Subcutaneous abdominal adipose tissue (tissue), 5 donors: ENCODE measurements at regions not wholly inside any gene's neighbourhood (a gene's known extent, or its start where the extent isn't known, plus 50 kb on each side); places are given as distances from the start of the nearest gene placed in this dataset.

ENCODE experiments used
- H3K27ac ChIP-seq: one replicate; pipeline ENCODE4 v1.7.0; 2013; ENCODE audit warnings: low read depth, mild to moderate bottlenecking, inconsistent platforms, low read length, moderate library complexity
- H3K27me3 ChIP-seq, 5 donors: one replicate each; pipeline ENCODE4 v1.7.0; 2013; ENCODE audit warnings: low read length in 5 of 5, inconsistent platforms in 1 of 5; ENCODE audit not compliant: control insufficient read depth in 5 of 5, insufficient read depth in 4 of 5
- H3K36me3 ChIP-seq, 5 donors: one replicate each; pipeline ENCODE4 v1.7.0; 2013; ENCODE audit warnings: low read length in 5 of 5; ENCODE audit not compliant: control insufficient read depth in 5 of 5, insufficient read depth in 5 of 5
- H3K4me1 ChIP-seq, 5 donors: one replicate each; pipeline ENCODE4 v1.7.0; 2013; ENCODE audit warnings: low read length in 5 of 5, mild to moderate bottlenecking in 3 of 5, moderate library complexity in 1 of 5; ENCODE audit not compliant: control insufficient read depth in 5 of 5, insufficient read depth in 5 of 5
- H3K4me3 ChIP-seq, 5 donors: one replicate each; pipeline ENCODE4 v1.7.0; 2013; ENCODE audit warnings: low read length in 5 of 5, low read depth in 1 of 5
- H3K9ac ChIP-seq, 5 donors: one replicate each; pipeline ENCODE4 v1.7.0; 2013; ENCODE audit warnings: low read length in 5 of 5, mild to moderate bottlenecking in 4 of 5, moderate library complexity in 3 of 5
- H3K9me3 ChIP-seq, 5 donors: one replicate each; pipeline ENCODE4 v1.7.0; 2013; ENCODE audit warnings: low read length in 5 of 5; ENCODE audit not compliant: control insufficient read depth in 5 of 5
- donor health status: healthy.
- donor health status: healthy.
- donor health status: healthy.
- donor health status: healthy.
- donor health status: healthy.

GRCh38 chr14:101634202-101634849 is 73.0 kb downstream of the DIO3 start:
- Histone ChIP-seq H3K27me3 (no peaks in the 10 kb centered on the region), H3K9ac (no peak overlapping the region), H3K4me1 (peaks cover 0 to 9% (median 3%) of the 10 kb centered on the region in 5 donors), H3K4me3 (no peak overlapping the region), H3K9me3 (no peaks in the 10 kb centered on the region), H3K36me3 (no peaks in the 10 kb centered on the region), H3K27ac (no peak overlapping the region)

GRCh38 chr14:101634850-101635748 is 73.8 kb downstream of the DIO3 start:
- H3K4me3 ChIP-seq = no peak overlapping the region
- H3K4me1 ChIP-seq = peaks cover 0 to 14% (median 3%) of the 10 kb centered on the region in 5 donors
- H3K36me3 ChIP-seq = no peaks in the 10 kb centered on the region
- H3K27ac ChIP-seq = no peak overlapping the region
- H3K9ac ChIP-seq = no peak overlapping the region
- no peaks in the 10 kb centered on the region for H3K27me3 ChIP-seq
- H3K9me3 ChIP-seq = no peaks in the 10 kb centered on the region

DNA sequence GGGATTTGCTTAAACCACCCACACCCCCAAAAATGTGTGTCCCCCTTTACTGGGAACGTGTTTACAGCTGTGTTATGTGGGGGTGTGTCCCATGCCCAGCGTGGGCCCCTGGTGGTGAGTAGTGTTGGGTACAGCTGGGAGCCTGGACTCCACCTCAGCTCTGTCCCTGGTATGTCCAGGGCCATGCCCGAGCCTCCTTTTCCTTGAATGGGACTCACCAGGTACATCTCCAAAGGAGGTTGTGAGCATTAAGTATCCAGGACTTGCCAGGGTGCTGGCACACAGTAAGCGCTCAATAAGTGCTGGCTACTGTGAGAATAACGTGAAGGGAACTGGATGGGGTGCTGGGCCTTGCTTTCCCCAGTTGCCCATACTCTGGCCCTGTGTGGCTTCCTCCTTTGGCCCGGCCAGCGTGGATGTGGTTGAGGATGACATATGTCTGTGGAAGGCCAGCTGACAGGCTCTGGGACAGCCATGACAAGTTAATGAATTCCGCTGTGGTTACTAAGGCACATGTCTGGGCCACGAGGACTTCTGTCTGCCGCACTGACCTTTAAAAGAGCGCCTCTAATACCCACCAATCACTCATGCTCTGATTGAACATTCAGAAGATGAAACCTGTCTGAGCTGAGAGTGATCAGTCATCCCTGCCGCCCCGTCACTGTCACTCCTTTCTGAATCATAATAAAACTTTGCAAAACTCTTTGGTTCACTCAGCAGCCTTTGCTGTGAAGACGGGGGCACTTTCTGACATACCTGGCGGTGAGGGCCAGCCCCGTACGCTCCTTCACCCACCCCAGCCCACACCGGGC is 74.7 kb downstream of the DIO3 start:
- H3K36me3 ChIP-seq = no peaks in the 10 kb centered on the region
- H3K4me1 ChIP-seq = peaks cover 0 to 16% (median 3%) of the 10 kb centered on the region in 5 donors
- no peak overlapping the region for H3K4me3 ChIP-seq
- H3K9me3 ChIP-seq = no peaks in the 10 kb centered on the region
- no peak overlapping the region for H3K27ac ChIP-seq
- no peaks in the 10 kb centered on the region for H3K27me3 ChIP-seq
- no peak overlapping the region for H3K9ac ChIP-seq

- Histone ChIP-seq H3K4me1 (peaks cover 0 to 16% (median 3%) of the 10 kb centered on the region in 5 donors), H3K4me3 (no peak overlapping the region), H3K36me3 (no peaks in the 10 kb centered on the region), H3K9me3 (peaks cover 3 to 11% (median 5%) of the 10 kb centered on the region in 5 donors), H3K27ac (no peak overlapping the region), H3K27me3 (no peaks in the 10 kb centered on the region), H3K9ac (no peak overlapping the region)
These were observed 78.0 kb downstream of the DIO3 start for GRCh38 chr14:101639241-101639833.

DNA sequence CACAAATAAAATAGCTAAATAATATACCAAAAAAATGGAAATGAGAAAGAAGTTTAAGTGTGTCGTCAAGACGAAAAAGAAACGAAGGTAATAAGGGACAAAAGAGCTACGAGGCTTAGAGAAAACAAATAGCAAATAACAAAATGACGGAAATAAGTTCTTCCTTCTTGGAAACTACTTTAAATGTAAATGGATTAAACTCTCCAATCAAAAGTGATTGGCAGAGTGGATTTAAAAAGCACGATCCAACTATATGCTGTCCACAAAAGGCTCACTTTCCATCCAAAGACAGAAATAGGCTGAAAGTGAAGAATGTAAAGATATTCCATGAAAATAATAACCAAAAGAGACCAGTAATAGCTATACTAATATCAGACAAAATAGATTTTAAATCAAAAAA is 82.4 kb downstream of the DIO3 start:
- Histone ChIP-seq H3K9me3 (peaks cover 5 to 16% (median 9%) of the 10 kb centered on the region in 5 donors), H3K36me3 (no peaks in the 10 kb centered on the region), H3K9ac (no peak overlapping the region), H3K4me1 (peaks cover 0 to 10% (median 3%) of the 10 kb centered on the region in 5 donors), H3K27me3 (no peaks in the 10 kb centered on the region), H3K27ac (no peak overlapping the region), H3K4me3 (no peak overlapping the region)

- Histone ChIP-seq H3K4me3 (no peak overlapping the region), H3K27ac (no peak overlapping the region), H3K9ac (no peak overlapping the region), H3K9me3 (peaks cover 0 to 2% (median 0%) of the 10 kb centered on the region in 5 donors), H3K4me1 (no peaks in the 10 kb centered on the region), H3K27me3 (peaks cover 0 to 7% (median 0%) of the 10 kb centered on the region in 5 donors), H3K36me3 (no peaks in the 10 kb centered on the region)
These were observed 92.8 kb downstream of the DIO3 start for GRCh38 chr14:101654051-101654450.

GRCh38 chr14:101657372-101657771 is 96.1 kb downstream of the DIO3 start:
- peaks cover 0 to 7% (median 0%) of the 10 kb centered on the region in 5 donors for H3K27me3 ChIP-seq
- no peak overlapping the region for H3K9ac ChIP-seq
- H3K9me3 ChIP-seq = no peaks in the 10 kb centered on the region
- no peak overlapping the region for H3K27ac ChIP-seq
- H3K4me1 ChIP-seq = no peaks in the 10 kb centered on the region
- H3K4me3 ChIP-seq = no peak overlapping the region
- H3K36me3 ChIP-seq = no peaks in the 10 kb centered on the region

- H3K4me1 ChIP-seq = no peaks in the 10 kb centered on the region
- no peaks in the 10 kb centered on the region for H3K36me3 ChIP-seq
- peaks cover 5 to 10% (median 6%) of the 10 kb centered on the region in 5 donors for H3K27me3 ChIP-seq
- H3K9ac ChIP-seq = no peak overlapping the region
- no peak overlapping the region for H3K4me3 ChIP-seq
- peaks cover 0 to 11% (median 5%) of the 10 kb centered on the region in 5 donors for H3K9me3 ChIP-seq
- H3K27ac ChIP-seq = no peak overlapping the region
These were observed 95.9 kb upstream of the PPP2R5C start for GRCh38 chr14:101665478-101666078.

DNA sequence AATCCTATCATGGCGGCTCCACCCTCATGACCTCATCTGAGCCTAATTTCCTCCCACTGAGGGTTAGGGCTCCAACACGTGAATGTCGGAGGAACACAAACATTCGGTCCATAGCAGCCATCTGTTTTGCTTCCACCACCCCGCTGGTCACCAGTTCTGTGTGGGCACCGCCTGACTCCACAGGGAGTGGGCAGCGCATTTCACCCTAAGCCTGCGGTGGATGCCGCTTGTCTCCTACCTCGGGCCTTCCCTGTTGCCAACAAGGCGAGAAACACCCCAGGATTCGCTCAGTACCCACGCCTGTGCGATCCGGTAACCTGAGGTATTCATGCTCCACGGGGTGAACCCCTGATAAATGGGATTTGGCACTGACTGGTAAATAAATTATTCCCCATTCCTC is 95.2 kb upstream of the PPP2R5C start:
- Histone ChIP-seq H3K27me3 (peaks cover 1 to 10% (median 6%) of the 10 kb centered on the region in 5 donors), H3K9me3 (peaks cover 0 to 14% (median 8%) of the 10 kb centered on the region in 5 donors), H3K4me1 (no peaks in the 10 kb centered on the region), H3K9ac (no peak overlapping the region), H3K27ac (no peak overlapping the region), H3K4me3 (no peak overlapping the region), H3K36me3 (no peaks in the 10 kb centered on the region)
